ENCODE measurements at regions not wholly inside any gene's neighbourhood (a gene's known extent, or its start where the extent isn't known, plus 50 kb on each side); places are given as distances from the start of the nearest gene placed in this dataset.

GRCh38 chr18:47587587-47587986 lies 336.1 kb upstream of the SKOR2 start:
- H2BK5ac ChIP-seq (ENCODE audit: low read depth, low read length, poor library complexity, severe bottlenecking): no peak overlapping the region
- no TSS peak for BruUV-seq (replicated peaks)
- H3K4me1 ChIP-seq (ENCODE audit: control insufficient read depth, insufficient read depth, low read length): no peaks in the 10 kb centered on the region
- intact Hi-C loops (cut with micrococcal nuclease): no loop called here
- ChIA-PET POLR2A (ENCODE audit: unreplicated experiment) (no interaction called here), CTCF (no interaction called here)
- no peak for TF ChIP-seq CEBPB (IDR thresholded peaks at IDR 0.05; ENCODE audit: low read depth, low read length)
- no peak for TF ChIP-seq CHD1 (IDR thresholded peaks at IDR 0.05; ENCODE audit: low read depth, low read length)
- no peak for TF ChIP-seq RFX5 (IDR thresholded peaks at IDR 0.05; ENCODE audit: low read depth, low read length)
- no peak for TF ChIP-seq RCOR1 (IDR thresholded peaks at IDR 0.05; ENCODE audit: insufficient replicate concordance, low read length)
- no peak for TF ChIP-seq ELK1 (IDR thresholded peaks at IDR 0.05; ENCODE audit: borderline replicate concordance, low read depth, low read length)
- H3K4me3 ChIP-seq (ENCODE audit: insufficient read depth, low read depth, low read length): no peak overlapping the region
- H2AFZ ChIP-seq (replicated peaks; ENCODE audit: low read length, poor library complexity): no peak overlapping the region
- ATAC-seq (ENCODE audit: low read depth) (no peak), DNase-seq (no peak)
- H3K4me2 ChIP-seq (ENCODE audit: low read depth, low read length): no peak overlapping the region
- H3K27me3 ChIP-seq (ENCODE audit: control insufficient read depth, insufficient read depth, low read length): no peaks in the 10 kb centered on the region
- H3K18ac ChIP-seq (ENCODE audit: low read depth, low read length): no peak overlapping the region
- no peak overlapping the region for H3K27ac ChIP-seq (ENCODE audit: insufficient read depth, low read length)
- no peak overlapping the region for H4K91ac ChIP-seq (ENCODE audit: insufficient read depth, low read depth, low read length)
- no peak overlapping the region for H2BK15ac ChIP-seq (ENCODE audit: low read depth, low read length)
- H3K9me3 ChIP-seq (ENCODE audit: control insufficient read depth, insufficient read depth, low read length): no peaks in the 10 kb centered on the region
- H2AK5ac ChIP-seq (ENCODE audit: low read depth, low read length): no peak overlapping the region
- in situ Hi-C loops (cut with MboI; ENCODE audit: low sequenced_read_pairs): no loop called here
- no peak overlapping the region for H3K56ac ChIP-seq (ENCODE audit: extremely low read depth, insufficient read depth, low read length)
- H4K5ac ChIP-seq (ENCODE audit: low read depth, low read length): no peak overlapping the region
- no peak overlapping the region for H2BK120ac ChIP-seq (ENCODE audit: low read depth, low read length)
- H3K9ac ChIP-seq (ENCODE audit: low read depth, low read length): no peak overlapping the region
- WGBS, 2 experiments (ENCODE audit: extremely low coverage in 2 of 2, insufficient read length in 1 of 2): no CpG with 5 or more reads among the region's 2 CpGs
- dilution Hi-C loops (cut with HindIII; ENCODE audit: low sequenced_read_pairs, unreplicated experiment): no loop called here
- H4K20me1 ChIP-seq (ENCODE audit: insufficient read depth, low read length): no peaks in the 10 kb centered on the region
- H3K14ac ChIP-seq (replicated peaks; ENCODE audit: low read depth, low read length): no peak overlapping the region
- no peak overlapping the region for H4K8ac ChIP-seq (ENCODE audit: low read depth in 2 of 2, low read length in 2 of 2)
- H3K36me3 ChIP-seq (ENCODE audit: control insufficient read depth, insufficient read depth, low read length): no peaks in the 10 kb centered on the region
- no peak overlapping the region for H2BK20ac ChIP-seq (ENCODE audit: low read depth, low read length)
- H3K79me1 ChIP-seq (ENCODE audit: low read depth in 1 of 2, low read length in 2 of 2): no peaks in the 10 kb centered on the region
- H3K4ac ChIP-seq (ENCODE audit: low read depth, low read length): no peak overlapping the region
- no peaks in the 10 kb centered on the region for H3K9me1 ChIP-seq (ENCODE audit: insufficient read depth, low read length)
- no peak overlapping the region for H2AK9ac ChIP-seq (replicated peaks; ENCODE audit: low read depth, low read length, poor library complexity)
- H3K23ac ChIP-seq (ENCODE audit: low read depth, low read length): no peak overlapping the region
